Neural cell (in vitro differentiated cells): ENCODE measurements at regions not wholly inside any gene's neighbourhood (a gene's known extent, or its start where the extent isn't known, plus 50 kb on each side); places are given as distances from the start of the nearest gene placed in this dataset.

ENCODE experiments used
- CTCF ChIP-seq: fragments of 450-650 bp; IDR thresholded peaks from 2 replicates; pipeline ENCODE4 v1.5.1; 2014; ENCODE audit warnings: antibody characterized with exemption, mild to moderate bottlenecking, moderate library complexity; ENCODE audit not compliant: poor library complexity, severe bottlenecking
- EP300 ChIP-seq: fragments of 450-650 bp; conservative IDR thresholded peaks from 2 replicates; pipeline ENCODE4 v1.6.1; 2014; ENCODE audit warnings: antibody characterized with exemption, mild to moderate bottlenecking, moderate library complexity; ENCODE audit not compliant: poor library complexity, severe bottlenecking
- EZH2 ChIP-seq: fragments of 200-600, 300-800 bp; shearing (Covaris generic), sonication (generic); IDR thresholded peaks from 2 replicates; pipeline ENCODE4 v1.6.1; 2014; ENCODE audit warnings: antibody characterized with exemption, low read length, borderline replicate concordance, mild to moderate bottlenecking; ENCODE audit not compliant: insufficient read depth, poor library complexity, severe bottlenecking
- POLR2AphosphoS5 ChIP-seq: IDR thresholded peaks from 2 replicates; pipeline ENCODE4 v1.6.1; 2012
- TF ChIP-seq, protein P1 (sequence below): IDR thresholded peaks from 2 replicates; pipeline ENCODE4 v1.6.1; 2012; ENCODE audit warnings: borderline replicate concordance

DNA sequence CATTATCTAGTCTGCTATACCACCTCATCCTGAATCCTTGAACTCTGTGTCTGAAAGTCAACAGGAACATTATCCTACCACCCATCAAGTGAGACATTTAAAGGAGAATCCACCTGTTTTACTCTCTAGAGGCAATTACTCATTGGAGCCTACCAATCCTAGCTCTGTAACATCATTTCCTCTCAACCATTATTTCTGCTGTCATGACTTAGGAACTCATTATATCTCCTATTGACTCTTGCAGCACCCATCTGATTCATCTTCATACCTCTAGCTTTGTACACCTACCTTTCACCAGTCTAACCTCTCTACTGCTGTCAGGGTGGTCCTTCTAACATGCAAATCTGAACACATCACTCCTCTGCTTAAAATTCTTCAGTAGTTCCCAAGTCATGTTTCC lies 481.5 kb downstream of the NFIB start:
- TF ChIP-seq CTCF (no peak), EP300 (no peak), POLR2AphosphoS5 (no peak), EZH2 (no peak)
- TF ChIP-seq, protein P1, sequence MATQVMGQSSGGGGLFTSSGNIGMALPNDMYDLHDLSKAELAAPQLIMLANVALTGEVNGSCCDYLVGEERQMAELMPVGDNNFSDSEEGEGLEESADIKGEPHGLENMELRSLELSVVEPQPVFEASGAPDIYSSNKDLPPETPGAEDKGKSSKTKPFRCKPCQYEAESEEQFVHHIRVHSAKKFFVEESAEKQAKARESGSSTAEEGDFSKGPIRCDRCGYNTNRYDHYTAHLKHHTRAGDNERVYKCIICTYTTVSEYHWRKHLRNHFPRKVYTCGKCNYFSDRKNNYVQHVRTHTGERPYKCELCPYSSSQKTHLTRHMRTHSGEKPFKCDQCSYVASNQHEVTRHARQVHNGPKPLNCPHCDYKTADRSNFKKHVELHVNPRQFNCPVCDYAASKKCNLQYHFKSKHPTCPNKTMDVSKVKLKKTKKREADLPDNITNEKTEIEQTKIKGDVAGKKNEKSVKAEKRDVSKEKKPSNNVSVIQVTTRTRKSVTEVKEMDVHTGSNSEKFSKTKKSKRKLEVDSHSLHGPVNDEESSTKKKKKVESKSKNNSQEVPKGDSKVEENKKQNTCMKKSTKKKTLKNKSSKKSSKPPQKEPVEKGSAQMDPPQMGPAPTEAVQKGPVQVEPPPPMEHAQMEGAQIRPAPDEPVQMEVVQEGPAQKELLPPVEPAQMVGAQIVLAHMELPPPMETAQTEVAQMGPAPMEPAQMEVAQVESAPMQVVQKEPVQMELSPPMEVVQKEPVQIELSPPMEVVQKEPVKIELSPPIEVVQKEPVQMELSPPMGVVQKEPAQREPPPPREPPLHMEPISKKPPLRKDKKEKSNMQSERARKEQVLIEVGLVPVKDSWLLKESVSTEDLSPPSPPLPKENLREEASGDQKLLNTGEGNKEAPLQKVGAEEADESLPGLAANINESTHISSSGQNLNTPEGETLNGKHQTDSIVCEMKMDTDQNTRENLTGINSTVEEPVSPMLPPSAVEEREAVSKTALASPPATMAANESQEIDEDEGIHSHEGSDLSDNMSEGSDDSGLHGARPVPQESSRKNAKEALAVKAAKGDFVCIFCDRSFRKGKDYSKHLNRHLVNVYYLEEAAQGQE: no peak
